ENCODE measurements at regions not wholly inside any gene's neighbourhood (a gene's known extent, or its start where the extent isn't known, plus 50 kb on each side); places are given as distances from the start of the nearest gene placed in this dataset.

GRCh38 chr12:76192416-76192815 is 107.9 kb upstream of the NAP1L1 start (continued):
- TF ChIP-seq POLR2G (IDR thresholded peaks at IDR 0.05; ENCODE audit: low read depth, low read length) = no peak
- TF ChIP-seq MBD4 (IDR thresholded peaks at IDR 0.05; ENCODE audit: borderline replicate concordance, low read length) = no peak
- no peak for TF ChIP-seq FOXO4 (CRISPR knock-in tag; conservative IDR thresholded peaks at IDR 0.05)
- TF ChIP-seq THAP8 (CRISPR knock-in tag; IDR thresholded peaks at IDR 0.05; ENCODE audit: borderline replicate concordance) = no peak
- TF ChIP-seq HNRNPLL (IDR thresholded peaks at IDR 0.05; ENCODE audit: low read depth, low read length, poor library complexity, severe bottlenecking) = no peak
- no peak for TF ChIP-seq ZNF782 (CRISPR knock-in tag; IDR thresholded peaks at IDR 0.05; ENCODE audit: borderline replicate concordance)

- TF ChIP-seq PRDM15 (CRISPR knock-in tag; IDR thresholded peaks at IDR 0.05) (no peak), GATAD1 (CRISPR knock-in tag; IDR thresholded peaks at IDR 0.05) (no peak), THAP11 (CRISPR knock-in tag; IDR thresholded peaks at IDR 0.05) (no peak), FOXA3 (CRISPR knock-in tag; IDR thresholded peaks at IDR 0.05) (no peak), FIP1L1 (IDR thresholded peaks at IDR 0.05; ENCODE audit: borderline replicate concordance, insufficient read depth, low read depth, low read length) (no peak), FOXK2 (IDR thresholded peaks at IDR 0.05) (no peak), RFX5 (IDR thresholded peaks at IDR 0.05; ENCODE audit: low read depth, low read length) (no peak)
- BruUV-seq (replicated peaks) = no TSS peak
- no peaks in the 10 kb centered on the region; a peak in 2 of 5 replicates for H3K27me3 ChIP-seq (ENCODE audit: control insufficient read depth in 1 of 2, insufficient read depth in 2 of 2, low read length in 2 of 2)
- in situ Hi-C loops (cut with HindIII; ENCODE audit: extremely low pct_ligation_motif_present, low pct_unique_long_range_greater_than_20kb) = no loop called here
- no peak for ATAC-seq
- no peak overlapping the region for H3K27ac ChIP-seq (ENCODE audit: extremely low read length, insufficient read depth, low read length)
- ChIA-PET CTCF (ENCODE audit: low intra/inter-chr PET ratio, low total read pairs) (no interaction called here), POLR2A (no interaction called here)
- H3K9ac ChIP-seq (ENCODE audit: insufficient read depth, low read depth, low read length) = no peak overlapping the region
- no peak overlapping the region for H2AFZ ChIP-seq (ENCODE audit: low read length)
- H3K9me3 ChIP-seq (ENCODE audit: low read length) = no peaks in the 10 kb centered on the region
- 38% methylated on average over 2 of the region's 2 CpGs for WGBS (ENCODE audit: low lambda C conversion rate)
- no peaks in the 10 kb centered on the region for H4K20me1 ChIP-seq (ENCODE audit: insufficient read depth, low read length)
- H3K79me2 ChIP-seq (ENCODE audit: insufficient read depth, low read length) = no peaks in the 10 kb centered on the region
- H3K36me3 ChIP-seq (replicated peaks in 1 of 2; ENCODE audit: control insufficient read depth in 1 of 2, insufficient read depth in 2 of 2, low read length in 2 of 2) = no peaks in the 10 kb centered on the region
- no peak overlapping the region for H3K4me3 ChIP-seq (replicated peaks in 1 of 3; ENCODE audit: insufficient read depth in 1 of 3, low read depth in 2 of 3, low read length in 3 of 3)
- no peak for DNase-seq (ENCODE audit: low spot score)
- FAIRE-seq = no peak
- intact Hi-C loops (cut with micrococcal nuclease; ENCODE audit: unreplicated experiment) = no loop called here
- no peak overlapping the region for H3K4me2 ChIP-seq (ENCODE audit: low read depth, low read length)
- no peaks in the 10 kb centered on the region for H3K4me1 ChIP-seq (ENCODE audit: insufficient read depth, low read length)
Measured at GRCh38 chr12:76190299-76190698, 105.8 kb upstream of the NAP1L1 start.
